ENCODE measurements at regions not wholly inside any gene's neighbourhood (a gene's known extent, or its start where the extent isn't known, plus 50 kb on each side); places are given as distances from the start of the nearest gene placed in this dataset.

DNA sequence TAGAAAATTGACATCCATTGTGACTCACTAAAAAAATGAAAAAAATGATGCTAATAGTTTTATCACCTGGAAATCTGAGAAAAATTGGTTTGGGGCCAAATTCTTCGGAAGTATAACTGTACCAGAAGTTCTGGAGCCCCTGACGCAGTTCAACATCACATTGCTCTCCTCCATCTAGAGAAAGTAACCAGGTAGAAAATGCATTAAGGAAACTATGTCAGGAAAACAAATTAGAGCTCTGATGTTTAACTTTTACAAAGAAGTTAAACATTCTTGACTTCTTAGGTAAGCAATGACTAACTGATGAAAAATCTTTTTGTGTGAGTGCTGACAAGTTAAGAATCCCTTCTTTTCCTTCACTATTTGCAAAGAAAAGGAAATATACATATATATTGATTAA, 61.1 kb upstream of the TMEM196 start:
- no peaks in the 10 kb centered on the region for H3K9me3 ChIP-seq (replicated peaks; ENCODE audit: low read length)
- no peak overlapping the region for H3K9ac ChIP-seq (ENCODE audit: low read depth, low read length)
- no peaks in the 10 kb centered on the region for H3K36me3 ChIP-seq (ENCODE audit: insufficient read depth, low read length)
- no peak overlapping the region for H3K4me2 ChIP-seq (ENCODE audit: low read length)
- no peaks in the 10 kb centered on the region for H3K27me3 ChIP-seq (ENCODE audit: control insufficient read depth, insufficient read depth, low read length)
- H3K4me3 ChIP-seq (ENCODE audit: low read length), result no peak overlapping the region
- no peaks in the 10 kb centered on the region for H3K4me1 ChIP-seq (ENCODE audit: control insufficient read depth, insufficient read depth, low read length)

DNA sequence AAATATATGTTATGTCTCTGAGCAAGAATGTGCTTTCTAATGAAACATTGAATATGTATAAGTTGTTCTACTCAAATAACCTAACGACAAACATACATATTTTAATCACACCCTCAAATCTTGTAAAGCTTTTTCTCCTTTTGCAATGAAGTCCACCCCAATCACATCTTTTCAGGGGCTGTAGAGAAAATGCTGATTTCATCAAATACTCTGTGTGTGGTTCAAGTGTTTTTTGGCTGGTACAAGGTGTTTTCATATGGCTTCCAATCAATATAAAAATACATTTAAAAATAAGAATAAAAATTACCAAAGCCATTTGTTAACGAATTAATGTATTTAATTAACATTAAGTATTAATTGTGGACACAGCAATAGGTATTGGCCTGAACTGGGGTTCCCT, 57.2 kb upstream of the TMEM196 start:
- H3K27me3 ChIP-seq (ENCODE audit: control insufficient read depth, insufficient read depth, low read length), result no peaks in the 10 kb centered on the region
- H3K4me3 ChIP-seq (ENCODE audit: low read length), result no peak overlapping the region
- H3K36me3 ChIP-seq (ENCODE audit: insufficient read depth, low read length), result no peaks in the 10 kb centered on the region
- H3K9ac ChIP-seq (ENCODE audit: low read depth, low read length), result no peak overlapping the region
- no peak overlapping the region for H3K4me2 ChIP-seq (ENCODE audit: low read length)
- H3K9me3 ChIP-seq (replicated peaks; ENCODE audit: low read length), result no peaks in the 10 kb centered on the region
- H3K4me1 ChIP-seq (ENCODE audit: control insufficient read depth, insufficient read depth, low read length), result no peaks in the 10 kb centered on the region
